ENCODE measurements at regions not wholly inside any gene's neighbourhood (a gene's known extent, or its start where the extent isn't known, plus 50 kb on each side); places are given as distances from the start of the nearest gene placed in this dataset.
"Not testable (repeated sequence)": the region's sequence is repeated elsewhere in the genome, so short reads cannot be mapped to it uniquely, and the experiment has no call there.

- no peak for DNase-seq (ENCODE audit: low read depth)
Measured at GRCh38 chr16:63703612-63704011, 1418.3 kb downstream of the CDH11 start.

- DNase-seq (ENCODE audit: low read depth), result no peak
Measured at GRCh38 chr16:63702981-63703590, 1418.8 kb downstream of the CDH11 start.

- no peak for DNase-seq (ENCODE audit: low read depth)
Measured at GRCh38 chr16:63697736-63698135, 1424.1 kb downstream of the CDH11 start.

GRCh38 chr16:63695347-63695746 lies 1426.5 kb downstream of the CDH11 start:
- DNase-seq (ENCODE audit: low read depth), result no peak

GRCh38 chr16:63690961-63691360 lies 1430.9 kb downstream of the CDH11 start:
- no peak for DNase-seq (ENCODE audit: low read depth)

- DNase-seq (ENCODE audit: low read depth), result no peak
Measured at GRCh38 chr16:63690267-63690666, 1431.6 kb downstream of the CDH11 start.

GRCh38 chr16:63689068-63689467 lies 1432.8 kb downstream of the CDH11 start:
- no peak for DNase-seq (ENCODE audit: low read depth)

GRCh38 chr16:63684149-63685101 lies 1437.4 kb downstream of the CDH11 start:
- no peak for DNase-seq (ENCODE audit: low read depth)

- DNase-seq (ENCODE audit: low read depth), result no peak
Measured at GRCh38 chr16:63682844-63683243, 1439.0 kb downstream of the CDH11 start.

- no peak for DNase-seq (ENCODE audit: low read depth)
Measured at GRCh38 chr16:63672493-63672892, 1449.4 kb downstream of the CDH11 start.

GRCh38 chr16:63663155-63663554 lies 1458.7 kb downstream of the CDH11 start:
- no peak for DNase-seq (ENCODE audit: low read depth)

- no peak for DNase-seq (ENCODE audit: low read depth)
Measured at GRCh38 chr16:63655846-63656245, 1466.0 kb downstream of the CDH11 start.

- no peak for DNase-seq (ENCODE audit: low read depth)
Measured at GRCh38 chr16:63653044-63653839, 1468.6 kb downstream of the CDH11 start.

- no peak for DNase-seq (ENCODE audit: low read depth)
Measured at GRCh38 chr16:63652091-63652490, 1469.8 kb downstream of the CDH11 start.

GRCh38 chr16:63650550-63650949 lies 1471.3 kb downstream of the CDH11 start:
- no peak for DNase-seq (ENCODE audit: low read depth)

- not testable (repeated sequence) for DNase-seq (ENCODE audit: low read depth)
Measured at GRCh38 chr16:63633706-63634445, 1488.0 kb downstream of the CDH11 start.

- no peak for DNase-seq (ENCODE audit: low read depth)
Measured at GRCh38 chr16:63629272-63629671, 1492.6 kb downstream of the CDH11 start.

- no peak for DNase-seq (ENCODE audit: low read depth)
Measured at GRCh38 chr16:63628812-63629211, 1493.1 kb downstream of the CDH11 start.

GRCh38 chr16:63625126-63625525 lies 1496.7 kb downstream of the CDH11 start:
- no peak for DNase-seq (ENCODE audit: low read depth)

GRCh38 chr16:63623551-63624039 lies 1498.3 kb downstream of the CDH11 start:
- DNase-seq (ENCODE audit: low read depth), result no peak

- DNase-seq (ENCODE audit: low read depth), result no peak
Measured at GRCh38 chr16:63618896-63619485, 1502.9 kb downstream of the CDH11 start.
